Endothelial cell of umbilical vein (primary cell): ENCODE measurements at regions not wholly inside any gene's neighbourhood (a gene's known extent, or its start where the extent isn't known, plus 50 kb on each side); places are given as distances from the start of the nearest gene placed in this dataset.

Experiments
- BruUV-seq: library from RNA; stranded (reverse); fragments of 400-500 nt; replicated peaks from 2 replicates; lab custom pipeline; 2021; lab: Mats Ljungman, UMichigan
- CTCF ChIA-PET: fragments of 300-600, 350-600 bp; sonication (Branson Sonifier 250); formaldehyde crosslinking; loops from one replicate; lab custom pipeline; 2021; ENCODE audit warnings: antibody characterized with exemption, inconsistent platforms; lab: Charles Lee
- POLR2A ChIA-PET: fragments of 300-600, 350-600 bp; sonication (Branson Sonifier 250); formaldehyde crosslinking; loops from one replicate; lab custom pipeline; 2021; ENCODE audit warnings: antibody characterized with exemption, inconsistent platforms; lab: Charles Lee
- DNase-seq: peaks from one replicate; pipeline ENCODE4 v3.0.0-alpha.2; 2011; ENCODE audit warnings: low read depth, low spot score
- FAIRE-seq: peaks from 2 replicates; lab custom pipeline; 2011; peaks lifted over from hg19 to GRCh38; lab: Jason Lieb, UNC
- H2AFZ ChIP-seq: 2 replicates; pipeline ENCODE4 v1.6.0; 2012; ENCODE audit warnings: low read depth, low read length, control low read depth, inconsistent platforms
- H3K27ac ChIP-seq: 2 replicates; pipeline ENCODE4 v1.5.1; 2011; ENCODE audit warnings: low read depth, mild to moderate bottlenecking, control low read depth, low read length, moderate library complexity; ENCODE audit not compliant: insufficient read depth
- H3K27me3 ChIP-seq, 2 experiments: 2 replicates each; pipeline versions ENCODE4 v1.6.0 to v1.6.1; 2011; ENCODE audit warnings: low read length in 2 of 2, mixed read lengths in 1 of 2; ENCODE audit not compliant: control insufficient read depth in 2 of 2, insufficient read depth in 2 of 2
- H3K36me3 ChIP-seq, 2 experiments: 2 replicates in 1 of 2; 3 replicates in 1 of 2; pipeline ENCODE4 v1.5.1; 2011; ENCODE audit warnings: low read length in 2 of 2, mild to moderate bottlenecking in 1 of 2, moderate library complexity in 1 of 2; ENCODE audit not compliant: control insufficient read depth in 2 of 2, insufficient read depth in 2 of 2; ENCODE audit errors: extremely low read depth in 1 of 2
- H3K4me1 ChIP-seq: 3 replicates; pipeline ENCODE4 v1.5.1; 2011; ENCODE audit warnings: mild to moderate bottlenecking, low read length; ENCODE audit not compliant: control insufficient read depth, insufficient read depth; ENCODE audit errors: extremely low read depth
- H3K4me2 ChIP-seq: 2 replicates; pipeline ENCODE4 v1.6.1; 2011; ENCODE audit warnings: low read length, control low read depth, mixed read lengths; ENCODE audit not compliant: insufficient read depth
- H3K4me3 ChIP-seq, 3 experiments: fragments of 200-600 bp in 1 of 3; sonication (generic), shearing (Covaris generic) in 1 of 3; replicated peaks in 1 of 3; 2 replicates each; pipeline ENCODE4 v1.5.1; 2011 to 2016; ENCODE audit warnings: control low read depth in 3 of 3, low read length in 3 of 3, mild to moderate bottlenecking in 2 of 3, inconsistent platforms in 1 of 3, low read depth in 1 of 3, moderate library complexity in 1 of 3; ENCODE audit not compliant: insufficient read depth in 1 of 3
- H3K79me2 ChIP-seq: 2 replicates; pipeline ENCODE4 v1.6.0; 2012; ENCODE audit warnings: low read length, inconsistent platforms; ENCODE audit not compliant: control insufficient read depth, insufficient read depth
- H3K9ac ChIP-seq: replicated peaks from 2 replicates; pipeline ENCODE3; 2011; ENCODE audit warnings: low read length, control low read depth; ENCODE audit not compliant: insufficient read depth; ENCODE audit errors: extremely low read depth
- H3K9me1 ChIP-seq: replicated peaks from 3 replicates; pipeline ENCODE4 v1.6.0; 2011; ENCODE audit warnings: mild to moderate bottlenecking, low read length; ENCODE audit not compliant: control insufficient read depth, insufficient read depth; ENCODE audit errors: extremely low read depth
- H3K9me3 ChIP-seq: replicated peaks from 2 replicates; pipeline ENCODE4 v1.5.1; 2012; ENCODE audit warnings: low read length, inconsistent platforms; ENCODE audit not compliant: control insufficient read depth, insufficient read depth
- H4K20me1 ChIP-seq: replicated peaks from 2 replicates; pipeline ENCODE3; 2011; ENCODE audit warnings: mild to moderate bottlenecking, low read length; ENCODE audit not compliant: control insufficient read depth, insufficient read depth; ENCODE audit errors: extremely low read depth
- EZH2 ChIP-seq: IDR thresholded peaks from 2 replicates; pipeline ENCODE4 v1.6.1; 2012; ENCODE audit warnings: borderline replicate concordance, low read depth, mild to moderate bottlenecking, moderate library complexity, low read length, inconsistent platforms; ENCODE audit not compliant: severe bottlenecking
- FOS ChIP-seq: IDR thresholded peaks from 2 replicates; pipeline ENCODE4 v1.6.1; 2011; ENCODE audit warnings: mild to moderate bottlenecking, low read length, moderate library complexity, borderline replicate concordance; ENCODE audit not compliant: insufficient read depth
- GATA2 ChIP-seq: IDR thresholded peaks from 2 replicates; pipeline ENCODE4 v1.7.0; 2011; ENCODE audit warnings: low read depth, mild to moderate bottlenecking, moderate library complexity, mixed read lengths, low read length; ENCODE audit not compliant: insufficient read length, insufficient read depth
- JUN ChIP-seq: IDR thresholded peaks from 2 replicates; pipeline ENCODE4 v1.6.1; 2011; ENCODE audit warnings: borderline replicate concordance, low read depth; ENCODE audit not compliant: insufficient read length, insufficient read depth
- MYC ChIP-seq: IDR thresholded peaks from one replicate; pipeline ENCODE4 v1.6.1; 2011; ENCODE audit warnings: mild to moderate bottlenecking, low read depth, low read length
- POLR2A ChIP-seq: IDR thresholded peaks from 2 replicates; pipeline ENCODE4 v1.6.1; 2012; ENCODE audit warnings: low read depth, mild to moderate bottlenecking, control low read depth, low read length
- POLR2AphosphoS5 ChIP-seq: IDR thresholded peaks from 2 replicates; pipeline ENCODE4 v1.6.1; 2012; ENCODE audit warnings: low read depth, mild to moderate bottlenecking, control low read depth, low read length, moderate library complexity; ENCODE audit not compliant: insufficient read depth
- dilution Hi-C: fragments of 300-500 bp; cut with MboI; formaldehyde crosslinking; loops from one replicate; pipeline ENCODE4 v1.15.0; 2019; ENCODE audit warnings: low sequenced_read_pairs; ENCODE audit not compliant: extremely low pct_ligation_motif_present
- intact Hi-C: fragments of 100-400 bp; cut with micrococcal nuclease; formaldehyde crosslinking; loops from one replicate; pipeline ENCODE4 v1.10.0; 2022
- TF ChIP-seq, protein P1 (sequence below): IDR thresholded peaks from 2 replicates; pipeline ENCODE4 v1.6.1; 2011; ENCODE audit not compliant: insufficient read depth, insufficient read length
- TF ChIP-seq, protein P2 (sequence below), 2 donors: IDR thresholded peaks; 1 replicate in 1 of 2; 2 replicates in 1 of 2; pipeline ENCODE4 v1.5.1; 2011; ENCODE audit warnings: low read length in 2 of 2, mild to moderate bottlenecking in 2 of 2, moderate library complexity in 2 of 2, control low read depth in 1 of 2, inconsistent platforms in 1 of 2, low read depth in 1 of 2; ENCODE audit not compliant: insufficient read depth in 1 of 2; ENCODE audit errors: extremely low read depth in 1 of 2

DNA sequence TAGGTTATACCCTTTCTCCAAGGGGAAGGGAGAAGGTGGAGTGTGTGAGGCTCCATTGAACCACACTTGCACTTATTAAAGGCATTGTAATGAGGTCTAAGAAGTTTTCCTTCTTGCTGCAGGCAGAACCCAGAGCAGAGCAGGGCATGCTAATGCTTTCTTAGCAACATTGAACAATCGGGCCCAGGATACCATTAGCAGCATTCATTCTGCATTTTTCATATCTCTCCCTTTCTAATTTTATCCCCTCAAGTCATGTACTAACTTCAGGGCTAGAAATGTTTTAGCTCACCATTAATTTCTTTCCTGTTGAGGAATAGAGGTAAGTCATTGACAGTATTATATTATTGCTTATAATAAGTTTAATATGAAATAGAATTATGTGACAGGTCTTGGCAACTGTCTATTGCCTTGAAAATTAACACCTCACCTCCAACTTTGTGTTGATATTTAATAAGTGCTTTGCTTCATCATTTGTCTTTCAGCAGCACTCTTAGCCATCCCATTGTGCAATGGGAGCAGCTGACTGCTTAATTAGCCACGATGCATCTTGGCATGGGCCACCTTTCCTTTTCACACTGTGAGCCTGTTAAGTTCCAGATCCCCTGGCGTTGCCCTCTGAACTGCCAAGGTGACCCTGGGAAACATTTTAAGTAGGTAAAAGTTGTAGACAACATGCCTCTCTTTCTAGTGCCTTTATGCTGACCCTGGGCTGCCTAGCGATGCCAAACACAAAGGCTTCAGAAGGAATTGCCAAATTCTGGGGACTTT is 300.8 kb upstream of the MEX3C start:
- Histone ChIP-seq H3K4me1 (no peaks in the 10 kb centered on the region), H3K9ac (no peak overlapping the region), H3K9me1 (no peaks in the 10 kb centered on the region), H3K4me3 (no peak overlapping the region), H3K36me3 (no peaks in the 10 kb centered on the region), H4K20me1 (no peaks in the 10 kb centered on the region), H3K79me2 (no peaks in the 10 kb centered on the region), H3K27me3 (no peaks in the 10 kb centered on the region), H3K9me3 (no peaks in the 10 kb centered on the region), H3K4me2 (no peak overlapping the region), H2AFZ (no peak overlapping the region), H3K27ac (no peak overlapping the region)
- no TSS peak for BruUV-seq
- dilution Hi-C loops = no loop called here
- intact Hi-C loops = no loop called here
- ChIA-PET POLR2A (no interaction called here), CTCF (no interaction called here)
- FAIRE-seq (no peak), DNase-seq (no peak)
- TF ChIP-seq GATA2 (no peak), EZH2 (no peak), POLR2AphosphoS5 (no peak), FOS (no peak), MYC (no peak), POLR2A (no peak), JUN (no peak)
- TF ChIP-seq, protein P1, sequence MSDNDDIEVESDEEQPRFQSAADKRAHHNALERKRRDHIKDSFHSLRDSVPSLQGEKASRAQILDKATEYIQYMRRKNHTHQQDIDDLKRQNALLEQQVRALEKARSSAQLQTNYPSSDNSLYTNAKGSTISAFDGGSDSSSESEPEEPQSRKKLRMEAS = no peak
- TF ChIP-seq, protein P2, sequence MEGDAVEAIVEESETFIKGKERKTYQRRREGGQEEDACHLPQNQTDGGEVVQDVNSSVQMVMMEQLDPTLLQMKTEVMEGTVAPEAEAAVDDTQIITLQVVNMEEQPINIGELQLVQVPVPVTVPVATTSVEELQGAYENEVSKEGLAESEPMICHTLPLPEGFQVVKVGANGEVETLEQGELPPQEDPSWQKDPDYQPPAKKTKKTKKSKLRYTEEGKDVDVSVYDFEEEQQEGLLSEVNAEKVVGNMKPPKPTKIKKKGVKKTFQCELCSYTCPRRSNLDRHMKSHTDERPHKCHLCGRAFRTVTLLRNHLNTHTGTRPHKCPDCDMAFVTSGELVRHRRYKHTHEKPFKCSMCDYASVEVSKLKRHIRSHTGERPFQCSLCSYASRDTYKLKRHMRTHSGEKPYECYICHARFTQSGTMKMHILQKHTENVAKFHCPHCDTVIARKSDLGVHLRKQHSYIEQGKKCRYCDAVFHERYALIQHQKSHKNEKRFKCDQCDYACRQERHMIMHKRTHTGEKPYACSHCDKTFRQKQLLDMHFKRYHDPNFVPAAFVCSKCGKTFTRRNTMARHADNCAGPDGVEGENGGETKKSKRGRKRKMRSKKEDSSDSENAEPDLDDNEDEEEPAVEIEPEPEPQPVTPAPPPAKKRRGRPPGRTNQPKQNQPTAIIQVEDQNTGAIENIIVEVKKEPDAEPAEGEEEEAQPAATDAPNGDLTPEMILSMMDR (IDR thresholded peaks at IDR 0.05; ENCODE audit: extremely low read depth in 1 of 2, insufficient read depth in 1 of 2, low read depth in 1 of 2, low read length in 2 of 2) = no peak
